ENCODE measurements at regions not wholly inside any gene's neighbourhood (a gene's known extent, or its start where the extent isn't known, plus 50 kb on each side); places are given as distances from the start of the nearest gene placed in this dataset.

DNA sequence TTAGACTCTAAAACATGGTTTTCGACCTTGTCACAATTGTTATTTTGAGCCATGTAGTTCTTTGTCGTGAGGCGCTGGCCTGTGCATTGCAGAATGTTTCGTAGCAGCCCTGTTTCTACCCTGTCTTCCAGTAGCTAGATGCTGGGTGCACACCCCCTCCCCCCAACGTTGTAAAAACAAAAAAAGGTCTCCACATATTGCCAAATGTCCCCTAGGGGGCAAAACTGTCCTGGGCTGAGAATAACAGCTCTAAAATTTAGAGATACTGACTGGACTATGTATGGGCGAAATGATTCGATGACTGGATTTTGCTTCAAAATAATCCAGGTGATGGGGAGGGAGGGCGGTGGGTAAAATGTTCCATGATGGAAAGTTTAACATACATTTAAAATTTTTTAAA is 126.1 kb upstream of the FUT8 start:
- DNase-seq = no peak

DNA sequence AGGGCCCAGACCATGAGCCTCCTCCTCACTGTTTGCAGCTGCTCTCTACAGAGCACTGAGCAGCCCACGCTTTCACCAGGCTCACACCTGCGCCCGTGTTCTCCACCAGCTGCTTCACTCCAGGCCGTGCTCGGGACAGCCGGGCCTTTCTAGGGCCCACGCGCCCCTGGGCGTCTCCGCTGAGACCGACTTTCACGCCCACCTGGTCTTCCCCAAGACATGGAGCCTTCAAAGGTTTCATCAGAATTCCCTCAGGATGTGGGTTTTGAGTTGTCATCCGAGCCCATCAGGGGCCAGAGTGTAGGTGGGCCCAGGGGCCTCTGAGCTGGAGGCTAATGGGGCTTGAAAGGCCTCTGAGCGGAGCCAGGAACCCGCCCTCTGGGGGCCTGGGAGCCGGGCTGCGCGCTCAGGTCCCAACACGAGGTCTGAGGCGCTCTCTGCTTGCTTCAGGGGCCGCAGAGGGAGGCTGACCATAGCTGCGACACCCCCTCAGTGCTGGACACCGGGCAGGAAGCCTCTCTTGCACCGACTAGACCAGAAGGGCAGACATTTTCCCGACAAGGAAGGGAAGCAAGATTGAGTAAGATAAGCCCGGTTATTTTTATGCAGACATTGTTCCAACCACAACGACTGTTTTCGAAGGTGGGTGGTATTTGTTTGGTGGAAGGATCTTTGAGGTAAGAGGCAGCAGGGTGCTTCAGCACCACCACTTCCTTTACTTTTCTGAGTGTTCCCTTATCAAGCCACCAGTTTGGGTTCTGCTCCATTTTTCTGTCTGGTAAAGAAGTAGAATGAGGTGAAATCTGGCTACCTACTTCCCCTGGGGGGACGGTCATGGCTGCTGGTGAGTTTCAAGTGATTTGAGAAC is 125.0 kb upstream of the FUT8 start:
- DNase-seq = no peak

GRCh38 chr14:65290830-65291229 is 121.7 kb upstream of the FUT8 start:
- DNase-seq = no peak

- DNase-seq = no peak
Measured at GRCh38 chr14:65291531-65291930, 121.0 kb upstream of the FUT8 start.

GRCh38 chr14:65294816-65295215 is 117.7 kb upstream of the FUT8 start:
- DNase-seq = no peak

DNA sequence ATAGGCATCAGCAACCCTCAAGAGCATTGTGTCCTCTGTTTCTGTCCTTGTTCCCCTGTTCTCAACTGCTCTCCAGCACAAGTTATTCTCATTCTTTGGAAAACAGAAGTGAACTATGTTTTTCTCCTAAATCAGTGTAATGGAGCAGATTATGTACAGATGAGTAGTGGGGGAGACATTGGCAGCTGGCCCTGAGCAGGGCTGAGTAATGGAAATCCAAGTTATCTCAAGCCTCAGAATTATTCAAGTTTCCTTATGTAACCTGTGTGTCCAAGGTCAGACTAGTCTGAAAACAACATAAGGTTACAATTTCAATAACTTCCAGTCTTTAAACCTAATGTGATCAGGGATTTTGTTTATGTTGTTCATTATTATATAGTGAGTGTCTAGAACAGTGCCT is 116.1 kb upstream of the FUT8 start:
- no peak for DNase-seq

- DNase-seq = no peak
Measured at GRCh38 chr14:65296876-65297275, 115.7 kb upstream of the FUT8 start.

GRCh38 chr14:65297744-65298143 is 114.8 kb upstream of the FUT8 start:
- no peak for DNase-seq

- DNase-seq = no peak
Measured at GRCh38 chr14:65299826-65300225, 112.7 kb upstream of the FUT8 start.

DNA sequence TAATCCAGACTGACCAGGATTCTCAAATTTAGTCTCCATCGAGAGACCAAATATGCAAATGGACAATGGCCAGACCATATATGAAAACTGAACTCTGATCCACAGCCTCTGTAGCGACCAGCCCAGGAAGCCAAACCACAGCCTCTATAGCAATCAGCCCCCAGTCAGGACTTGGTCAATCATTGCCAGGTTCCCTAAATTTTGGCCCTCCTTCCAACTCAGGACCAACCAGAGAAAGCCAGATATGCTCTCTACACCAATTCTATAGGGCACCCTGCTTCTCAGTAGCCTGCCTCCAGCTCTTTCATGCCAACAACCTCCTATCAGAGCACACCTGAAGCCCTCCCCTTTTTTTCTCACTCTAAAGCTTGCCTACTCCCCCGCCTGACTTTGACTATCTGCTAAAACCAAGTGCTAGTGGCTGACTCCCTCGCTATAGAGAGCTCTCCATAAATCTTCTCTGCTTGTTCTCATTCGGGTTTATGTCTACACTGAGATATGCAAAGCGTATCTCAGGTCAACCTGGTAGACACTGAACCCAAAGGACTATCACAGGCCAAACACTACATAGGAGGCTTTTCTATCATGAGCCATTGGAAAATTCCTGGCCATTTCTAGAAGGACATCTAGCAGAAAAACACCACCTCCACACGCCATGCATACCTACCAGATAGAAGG is 110.5 kb upstream of the FUT8 start:
- no peak for DNase-seq

DNA sequence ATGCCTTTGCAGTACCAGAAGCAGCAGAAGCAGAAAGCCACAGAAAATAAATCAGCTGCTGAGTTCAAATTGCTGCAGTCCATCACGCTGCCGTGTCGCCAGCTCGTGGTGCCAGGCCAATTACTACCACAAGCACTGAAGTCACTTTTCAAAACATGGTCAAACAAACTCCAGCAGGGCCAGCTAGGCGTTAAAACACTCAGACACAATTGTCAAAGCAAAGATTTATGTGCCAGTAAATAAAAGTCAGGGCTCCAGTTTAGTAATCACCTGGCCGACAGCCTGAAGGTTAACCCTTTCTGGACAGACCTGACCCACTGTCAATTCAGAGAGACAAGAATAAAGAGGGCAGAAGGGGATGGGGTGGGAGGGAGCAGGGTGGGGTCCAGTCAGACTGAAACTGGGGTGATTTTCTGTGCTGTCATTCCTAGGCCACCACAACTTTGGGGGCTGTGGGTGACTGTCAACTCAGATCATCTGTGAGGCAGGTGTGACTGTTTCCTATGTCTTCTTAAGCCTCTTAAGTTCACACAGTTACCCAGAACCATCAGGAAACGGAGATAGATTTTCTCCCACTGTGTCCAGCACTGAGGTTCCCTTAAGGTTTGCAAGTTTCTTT is 109.8 kb upstream of the FUT8 start:
- DNase-seq = no peak

- peak; percentile 24 for DNase-seq
Measured at GRCh38 chr14:65303190-65303898, 109.2 kb upstream of the FUT8 start.

GRCh38 chr14:65303899-65304222 is 108.7 kb upstream of the FUT8 start:
- DNase-seq = no peak

DNA sequence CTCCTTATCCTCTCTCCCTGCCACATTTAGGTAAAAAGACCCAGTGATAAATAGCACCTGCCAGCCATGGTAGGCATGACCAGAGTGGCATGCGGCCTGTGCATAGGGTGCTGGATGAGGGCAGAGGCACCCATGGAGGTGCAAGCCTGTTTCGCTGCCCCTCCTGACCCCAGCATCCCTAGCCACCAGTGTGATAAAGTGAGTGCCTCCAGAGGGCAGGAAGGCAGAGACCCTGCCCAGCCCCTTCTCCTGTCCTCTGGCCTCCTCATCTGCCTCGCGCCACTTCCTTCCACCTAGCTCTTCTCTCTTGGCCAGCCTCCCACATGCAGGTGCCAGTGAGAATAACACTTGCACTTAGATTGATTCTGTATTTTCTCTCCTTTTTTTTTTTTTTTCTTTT is 108.3 kb upstream of the FUT8 start:
- no peak for DNase-seq

- DNase-seq = no peak
Measured at GRCh38 chr14:65304963-65305362, 107.6 kb upstream of the FUT8 start.

DNA sequence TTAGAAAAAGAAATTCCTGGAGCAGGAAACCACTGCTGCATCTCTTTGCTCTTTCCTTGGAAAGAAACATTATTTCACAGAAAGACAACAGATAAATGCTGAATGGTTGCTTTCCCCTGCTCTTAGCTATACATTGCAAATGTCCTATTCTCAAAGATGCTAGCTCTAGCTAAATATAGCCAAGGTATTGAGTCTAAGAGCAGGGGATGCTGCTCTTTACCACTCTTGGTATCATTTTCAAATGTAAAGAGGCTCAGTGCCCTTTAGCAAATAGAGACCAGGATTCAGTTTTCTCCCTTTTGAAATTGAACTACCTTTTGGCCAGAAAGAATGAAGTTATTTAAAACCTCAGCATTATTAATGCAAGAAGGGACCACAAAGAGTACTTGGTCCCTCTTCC is 104.0 kb upstream of the FUT8 start:
- DNase-seq = no peak

GRCh38 chr14:65310568-65310967 is 102.0 kb upstream of the FUT8 start:
- DNase-seq = no peak

- DNase-seq = no peak
Measured at GRCh38 chr14:65312859-65313258, 99.7 kb upstream of the FUT8 start.

GRCh38 chr14:65318636-65319506 is 93.7 kb upstream of the FUT8 start:
- DNase-seq = no peak

DNA sequence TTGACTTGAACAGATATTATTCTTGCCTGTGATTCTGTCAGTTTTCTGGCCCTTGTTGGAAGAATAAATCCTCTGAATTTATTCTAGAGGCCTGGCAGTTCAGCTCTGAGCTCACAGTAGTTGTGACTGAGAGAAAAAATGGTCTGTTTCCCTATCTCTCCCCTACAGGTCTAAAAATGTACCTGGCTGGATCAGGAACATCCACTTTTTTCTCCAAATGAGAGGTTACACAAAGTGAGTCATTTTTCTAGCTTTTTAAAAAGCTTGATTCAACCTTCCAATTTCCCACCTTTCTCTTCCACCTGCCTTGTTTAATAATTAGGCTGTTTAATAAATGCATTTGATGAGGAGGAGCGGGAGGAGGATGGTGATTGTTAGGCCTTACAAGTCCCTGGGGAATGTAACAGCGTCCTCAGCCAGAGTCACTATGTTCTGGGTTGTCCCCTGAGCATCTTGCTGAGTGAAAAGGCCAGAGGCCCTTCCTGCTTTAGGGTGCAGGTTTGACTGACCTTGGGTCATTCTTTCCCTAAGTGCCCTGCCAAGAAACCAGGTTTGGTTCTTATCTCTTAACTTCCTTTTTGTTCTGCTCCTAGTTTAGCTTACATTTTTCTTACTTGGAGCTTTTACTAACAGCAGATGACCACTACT is 91.7 kb upstream of the FUT8 start:
- no peak for DNase-seq

DNA sequence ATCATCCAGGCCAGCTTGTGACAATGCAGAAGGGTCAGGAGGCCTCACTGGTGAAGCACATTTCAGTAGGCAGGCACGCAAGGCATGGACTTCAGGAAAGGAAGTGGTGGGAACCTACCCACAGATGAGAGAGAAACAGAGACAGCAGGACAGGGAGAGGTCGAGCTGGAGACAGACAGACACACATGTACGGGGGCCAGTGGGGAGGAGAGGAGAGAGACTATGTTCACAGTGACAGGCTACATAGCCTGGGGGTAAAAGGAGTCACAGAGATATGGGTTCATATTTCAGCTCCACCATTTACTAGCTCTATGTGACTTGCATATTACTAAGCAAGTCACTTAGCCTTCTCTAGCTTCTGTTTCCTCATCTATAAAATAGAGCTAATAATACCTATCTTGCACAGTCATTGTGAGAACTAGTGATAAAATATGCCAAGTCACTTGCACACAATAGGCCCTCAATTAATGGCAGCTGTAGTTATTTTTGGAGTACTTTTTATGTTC is 91.1 kb upstream of the FUT8 start:
- no peak for DNase-seq

GRCh38 chr14:65329481-65329880 is 83.0 kb upstream of the FUT8 start:
- no peak for DNase-seq

Measured in eye (tissue), 1 donor.